K562 (cell line): ENCODE measurements at regions not wholly inside any gene's neighbourhood (a gene's known extent, or its start where the extent isn't known, plus 50 kb on each side); places are given as distances from the start of the nearest gene placed in this dataset.

Experiments used
- ATAC-seq: fragments of 200-7000 bp; cut with Tn5 transposase; 3 replicates; pipeline ENCODE4 v1.9.1; 2020; ENCODE audit warnings: moderate library complexity
- BruUV-seq: library from RNA; stranded (reverse); fragments of 400-500 nt; replicated peaks from 2 replicates; lab custom pipeline; 2021; lab: Mats Ljungman, UMichigan
- CTCF ChIA-PET: fragments of 300-600 bp; formaldehyde crosslinking; extraction: SDS; loops from one replicate; lab custom pipeline; 2021; ENCODE audit warnings: low intra/inter-chr PET ratio; lab: Yijun Ruan, JAX
- POLR2A ChIA-PET: fragments of 300-600, 350-650 bp; sonication (Branson Sonifier 250); formaldehyde crosslinking; extraction: SDS; loops from one replicate; lab custom pipeline; 2021; ENCODE audit warnings: antibody characterized with exemption, inconsistent platforms; lab: Yijun Ruan, JAX
- DNase-seq, 4 experiments: peaks; one replicate each; pipeline versions ENCODE4 v3.0.0 to v3.0.0-alpha.2; 2011 to 2018; ENCODE audit warnings: low spot score in 3 of 4, mixed read lengths in 3 of 4; ENCODE audit errors: extremely low read depth in 1 of 4
- FAIRE-seq: peaks from 2 replicates; lab custom pipeline; 2011; peaks lifted over from hg19 to GRCh38; lab: Jason Lieb, UNC
- H2AFZ ChIP-seq: 2 replicates; pipeline ENCODE4 v1.6.0; 2011; ENCODE audit warnings: low read depth, low read length, control low read depth, inconsistent platforms
- H3K27ac ChIP-seq: fragments of 200-600 bp; 3 replicates; pipeline ENCODE4 v1.8.0; 2011; ENCODE audit warnings: low read depth, mild to moderate bottlenecking, control low read depth, inconsistent platforms, low read length, moderate library complexity, mixed read lengths; ENCODE audit errors: extremely low read depth
- H3K27me3 ChIP-seq, 2 experiments: fragments of 300-600 bp in 1 of 2; 2 replicates in 1 of 2; 3 replicates in 1 of 2; pipeline versions ENCODE4 v1.6.0 to v1.8.0; 2011; ENCODE audit warnings: inconsistent platforms in 2 of 2, low read length in 2 of 2, mild to moderate bottlenecking in 1 of 2, mixed read lengths in 1 of 2, moderate library complexity in 1 of 2; ENCODE audit not compliant: control insufficient read depth in 2 of 2, insufficient read depth in 2 of 2
- H3K36me3 ChIP-seq: fragments of 300-600 bp; 3 replicates; pipeline ENCODE4 v1.8.0; 2011; ENCODE audit warnings: mild to moderate bottlenecking, low read length, inconsistent platforms; ENCODE audit not compliant: control insufficient read depth, insufficient read depth
- H3K4me1 ChIP-seq, 2 experiments: fragments of 200-600 bp in 1 of 2; replicated peaks in 1 of 2; 2 replicates in 1 of 2; 3 replicates in 1 of 2; pipeline versions ENCODE4 v1.5.1 to v1.8.0; 2011; ENCODE audit warnings: inconsistent platforms in 2 of 2, low read length in 2 of 2, mild to moderate bottlenecking in 1 of 2, mixed read lengths in 1 of 2, moderate library complexity in 1 of 2; ENCODE audit not compliant: control insufficient read depth in 2 of 2, insufficient read depth in 2 of 2
- H3K4me2 ChIP-seq: 2 replicates; pipeline ENCODE4 v1.6.1; 2011; ENCODE audit warnings: low read length, control low read depth, inconsistent platforms, mixed read lengths; ENCODE audit not compliant: insufficient read depth
- H3K4me3 ChIP-seq: fragments of 200-600 bp; sonication (generic), shearing (Covaris generic); 2 replicates; pipeline ENCODE4 v1.5.1; 2016; ENCODE audit warnings: control low read depth, inconsistent platforms
- H3K79me2 ChIP-seq: fragments of 200-600 bp; 3 replicates; pipeline ENCODE4 v1.8.0; 2011; ENCODE audit warnings: low read length, inconsistent platforms; ENCODE audit not compliant: control insufficient read depth, insufficient read depth
- H3K9ac ChIP-seq, 2 experiments: 2 replicates each; pipeline versions ENCODE4 v1.6.0 to v1.6.1; 2011; ENCODE audit warnings: low read depth in 2 of 2, low read length in 2 of 2, control low read depth in 1 of 2, inconsistent platforms in 1 of 2, mild to moderate bottlenecking in 1 of 2, mixed read lengths in 1 of 2; ENCODE audit not compliant: insufficient read depth in 1 of 2
- H3K9me1 ChIP-seq: one replicate; pipeline ENCODE4 v1.6.0; 2011; ENCODE audit warnings: inconsistent platforms, mild to moderate bottlenecking, low read length, moderate library complexity; ENCODE audit not compliant: control insufficient read depth, insufficient read depth
- H3K9me3 ChIP-seq: replicated peaks from 2 replicates; pipeline ENCODE4 v1.5.1; 2011; ENCODE audit warnings: low read depth, low read length, inconsistent platforms; ENCODE audit not compliant: control insufficient read depth, insufficient read depth
- H4K20me1 ChIP-seq: replicated peaks from 2 replicates; pipeline ENCODE4 v1.6.1; 2011; ENCODE audit warnings: low read length, inconsistent platforms, mixed read lengths; ENCODE audit not compliant: control insufficient read depth, insufficient read depth
- ZNF347 ChIP-seq: fragments of 450-650 bp; formaldehyde crosslinking; IDR thresholded peaks from 2 replicates; pipeline ENCODE4 v1.4.0; 2020; ENCODE audit warnings: low read depth, mild to moderate bottlenecking, moderate library complexity
- ZNF707 ChIP-seq: fragments of 250-450 bp; sonication (Bioruptor Pico); conservative IDR thresholded peaks from 2 replicates; pipeline ENCODE4 v1.8.0; 2022; ENCODE audit warnings: inconsistent platforms, mild to moderate bottlenecking, moderate library complexity
- WGBS: fragments of 100-300 bp; shearing (Covaris generic); methylation state at CpG from one replicate; pipeline ENCODE4 v1.1.6; 2016; ENCODE audit warnings: low coverage, mixed read lengths; ENCODE audit not compliant: insufficient coverage; ENCODE audit errors: missing lambda C conversion rate; 5-methylcytosine and 5-hydroxymethylcytosine counted together
- in situ Hi-C: fragments of 300-500 bp; cut with MboI; formaldehyde crosslinking; loops from 4 replicates; pipeline ENCODE4 v1.15.0; 2018; ENCODE audit warnings: inconsistent platforms, mixed read lengths
- intact Hi-C: fragments of 100-400 bp; cut with micrococcal nuclease; formaldehyde crosslinking; loops from 2 replicates; pipeline ENCODE4 v1.14.2; 2022
- TF ChIP-seq, protein P1 (sequence below): fragments of 450-650 bp; IDR thresholded peaks from one replicate; pipeline ENCODE4 v1.6.1; 2018; ENCODE audit warnings: mild to moderate bottlenecking, moderate library complexity; ENCODE audit not compliant: partially characterized antibody
- TF ChIP-seq, protein P2 (sequence below): fragments of 250-450 bp; sonication (Bioruptor Pico); IDR thresholded peaks from 2 replicates; pipeline ENCODE4 v1.4.0; 2020; ENCODE audit warnings: mild to moderate bottlenecking, moderate library complexity
- TF ChIP-seq, protein P3 (sequence below): conservative IDR thresholded peaks from 2 replicates; pipeline ENCODE4 v1.6.1; 2011; ENCODE audit warnings: low read depth, mild to moderate bottlenecking, low read length; ENCODE audit not compliant: control insufficient read depth
- TF ChIP-seq, protein P4 (sequence below): fragments of 250-450 bp; sonication (Bioruptor Pico); IDR thresholded peaks from 2 replicates; pipeline ENCODE4 v1.8.0; 2022; ENCODE audit warnings: moderate library complexity, mild to moderate bottlenecking, inconsistent platforms

DNA sequence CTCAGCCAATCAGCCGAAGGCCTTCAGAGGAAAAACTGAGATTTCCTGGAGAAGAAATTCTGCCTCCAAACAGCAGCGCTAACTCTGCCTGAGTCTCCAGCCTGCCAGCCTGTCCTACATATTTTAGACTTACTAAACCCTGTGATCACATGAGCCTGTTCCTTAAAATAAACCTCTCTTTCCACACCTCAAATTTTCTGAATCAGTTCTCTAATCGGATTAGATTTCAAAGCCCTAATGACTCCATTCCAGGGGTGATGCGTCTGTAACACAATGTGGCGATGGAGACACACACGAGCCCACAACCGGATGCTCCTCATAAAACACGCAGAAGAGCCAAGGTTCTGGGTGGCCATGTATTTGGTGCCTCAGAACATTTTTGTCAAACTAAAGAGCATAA is 1371.2 kb downstream of the BRD1 start:
- no peak for DNase-seq
- in situ Hi-C loops, result no loop called here
- FAIRE-seq, result no peak
- WGBS, result 0% methylated on average over 7 of the region's 8 CpGs
- Histone ChIP-seq H3K27ac (no peak overlapping the region), H3K79me2 (no peaks in the 10 kb centered on the region), H3K9me1 (no peaks in the 10 kb centered on the region), H3K9me3 (no peaks in the 10 kb centered on the region), H3K9ac (no peak overlapping the region), H3K27me3 (peaks cover 0 to 13% of the 10 kb centered on the region in 2 experiments; a peak in 2 of 5 replicates), H3K4me3 (no peak overlapping the region), H3K4me2 (no peak overlapping the region), H2AFZ (no peak overlapping the region), H3K36me3 (no peaks in the 10 kb centered on the region), H3K4me1 (no peaks in the 10 kb centered on the region), H4K20me1 (no peaks in the 10 kb centered on the region)
- intact Hi-C loops, result no loop called here
- no peak for ATAC-seq
- no TSS peak for BruUV-seq
- ChIA-PET CTCF (no interaction called here), POLR2A (no interaction called here)
- TF ChIP-seq, protein P1, sequence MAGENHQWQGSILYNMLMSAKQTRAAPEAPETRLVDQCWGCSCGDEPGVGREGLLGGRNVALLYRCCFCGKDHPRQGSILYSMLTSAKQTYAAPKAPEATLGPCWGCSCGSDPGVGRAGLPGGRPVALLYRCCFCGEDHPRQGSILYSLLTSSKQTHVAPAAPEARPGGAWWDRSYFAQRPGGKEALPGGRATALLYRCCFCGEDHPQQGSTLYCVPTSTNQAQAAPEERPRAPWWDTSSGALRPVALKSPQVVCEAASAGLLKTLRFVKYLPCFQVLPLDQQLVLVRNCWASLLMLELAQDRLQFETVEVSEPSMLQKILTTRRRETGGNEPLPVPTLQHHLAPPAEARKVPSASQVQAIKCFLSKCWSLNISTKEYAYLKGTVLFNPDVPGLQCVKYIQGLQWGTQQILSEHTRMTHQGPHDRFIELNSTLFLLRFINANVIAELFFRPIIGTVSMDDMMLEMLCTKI, result no peak
- TF ChIP-seq, protein P2, sequence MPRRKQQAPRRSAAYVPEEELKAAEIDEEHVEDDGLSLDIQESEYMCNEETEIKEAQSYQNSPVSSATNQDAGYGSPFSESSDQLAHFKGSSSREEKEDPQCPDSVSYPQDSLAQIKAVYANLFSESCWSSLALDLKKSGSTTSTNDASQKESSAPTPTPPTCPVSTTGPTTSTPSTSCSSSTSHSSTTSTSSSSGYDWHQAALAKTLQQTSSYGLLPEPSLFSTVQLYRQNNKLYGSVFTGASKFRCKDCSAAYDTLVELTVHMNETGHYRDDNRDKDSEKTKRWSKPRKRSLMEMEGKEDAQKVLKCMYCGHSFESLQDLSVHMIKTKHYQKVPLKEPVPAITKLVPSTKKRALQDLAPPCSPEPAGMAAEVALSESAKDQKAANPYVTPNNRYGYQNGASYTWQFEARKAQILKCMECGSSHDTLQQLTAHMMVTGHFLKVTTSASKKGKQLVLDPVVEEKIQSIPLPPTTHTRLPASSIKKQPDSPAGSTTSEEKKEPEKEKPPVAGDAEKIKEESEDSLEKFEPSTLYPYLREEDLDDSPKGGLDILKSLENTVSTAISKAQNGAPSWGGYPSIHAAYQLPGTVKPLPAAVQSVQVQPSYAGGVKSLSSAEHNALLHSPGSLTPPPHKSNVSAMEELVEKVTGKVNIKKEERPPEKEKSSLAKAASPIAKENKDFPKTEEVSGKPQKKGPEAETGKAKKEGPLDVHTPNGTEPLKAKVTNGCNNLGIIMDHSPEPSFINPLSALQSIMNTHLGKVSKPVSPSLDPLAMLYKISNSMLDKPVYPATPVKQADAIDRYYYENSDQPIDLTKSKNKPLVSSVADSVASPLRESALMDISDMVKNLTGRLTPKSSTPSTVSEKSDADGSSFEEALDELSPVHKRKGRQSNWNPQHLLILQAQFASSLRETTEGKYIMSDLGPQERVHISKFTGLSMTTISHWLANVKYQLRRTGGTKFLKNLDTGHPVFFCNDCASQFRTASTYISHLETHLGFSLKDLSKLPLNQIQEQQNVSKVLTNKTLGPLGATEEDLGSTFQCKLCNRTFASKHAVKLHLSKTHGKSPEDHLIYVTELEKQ (CRISPR knock-in tag), result no peak
- TF ChIP-seq ZNF707 (no peak), ZNF347 (CRISPR knock-in tag) (no peak)
- TF ChIP-seq, protein P3, sequence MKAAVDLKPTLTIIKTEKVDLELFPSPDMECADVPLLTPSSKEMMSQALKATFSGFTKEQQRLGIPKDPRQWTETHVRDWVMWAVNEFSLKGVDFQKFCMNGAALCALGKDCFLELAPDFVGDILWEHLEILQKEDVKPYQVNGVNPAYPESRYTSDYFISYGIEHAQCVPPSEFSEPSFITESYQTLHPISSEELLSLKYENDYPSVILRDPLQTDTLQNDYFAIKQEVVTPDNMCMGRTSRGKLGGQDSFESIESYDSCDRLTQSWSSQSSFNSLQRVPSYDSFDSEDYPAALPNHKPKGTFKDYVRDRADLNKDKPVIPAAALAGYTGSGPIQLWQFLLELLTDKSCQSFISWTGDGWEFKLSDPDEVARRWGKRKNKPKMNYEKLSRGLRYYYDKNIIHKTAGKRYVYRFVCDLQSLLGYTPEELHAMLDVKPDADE, result no peak
- TF ChIP-seq, protein P4, sequence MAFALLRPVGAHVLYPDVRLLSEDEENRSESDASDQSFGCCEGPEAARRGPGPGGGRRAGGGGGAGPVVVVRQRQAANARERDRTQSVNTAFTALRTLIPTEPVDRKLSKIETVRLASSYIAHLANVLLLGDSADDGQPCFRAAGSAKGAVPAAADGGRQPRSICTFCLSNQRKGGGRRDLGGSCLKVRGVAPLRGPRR (CRISPR knock-in tag), result no peak
